CD4-positive, alpha-beta T cell (primary cell): ENCODE measurements at regions not wholly inside any gene's neighbourhood (a gene's known extent, or its start where the extent isn't known, plus 50 kb on each side); places are given as distances from the start of the nearest gene placed in this dataset.

ENCODE experiments used
- ATAC-seq: fragments of 200-7000 bp; cut with Tn5 transposase; one replicate; pipeline ENCODE4 v1.10.0; 2022; ENCODE audit warnings: mild to moderate bottlenecking; ENCODE audit not compliant: poor library complexity
- CTCF ChIA-PET: fragments of 350-600 bp; sonication (Branson Sonifier 250); formaldehyde crosslinking; loops from one replicate; lab custom pipeline; 2021; ENCODE audit warnings: antibody characterized with exemption, inconsistent platforms; lab: Charles Lee
- POLR2A ChIA-PET: fragments of 350-600 bp; sonication (Branson Sonifier 250); formaldehyde crosslinking; loops from one replicate; lab custom pipeline; 2021; ENCODE audit warnings: antibody characterized with exemption, inconsistent platforms; lab: Charles Lee
- DNase-seq, 14 experiments: peaks; one replicate each; pipeline ENCODE4 v3.0.0-alpha.2; 2013 to 2020; ENCODE audit warnings: mixed read lengths in 2 of 14
- H3K27ac ChIP-seq, 2 donors: one replicate each; pipeline versions ENCODE4 v1.5.1 to v1.7.0; 2013; ENCODE audit warnings: low read length in 2 of 2, low read depth in 1 of 2, mild to moderate bottlenecking in 1 of 2
- H3K27me3 ChIP-seq, 2 experiments: 1 replicate in 1 of 2; 2 replicates in 1 of 2; pipeline versions ENCODE4 v1.6.1 to v1.7.0; 2013; ENCODE audit warnings: low read length in 2 of 2, control low read depth in 1 of 2, mild to moderate bottlenecking in 1 of 2, moderate library complexity in 1 of 2; ENCODE audit not compliant: insufficient read depth in 2 of 2, control insufficient read depth in 1 of 2
- H3K36me3 ChIP-seq: one replicate; pipeline ENCODE4 v1.6.1; 2013; ENCODE audit warnings: low read length, control low read depth; ENCODE audit not compliant: insufficient read depth
- H3K4me1 ChIP-seq: one replicate; pipeline ENCODE4 v1.6.1; 2013; ENCODE audit warnings: low read length, control low read depth; ENCODE audit not compliant: insufficient read depth
- H3K4me3 ChIP-seq: one replicate; pipeline ENCODE4 v1.5.1; 2013; ENCODE audit warnings: mild to moderate bottlenecking, low read length, moderate library complexity
- H3K9me3 ChIP-seq, 2 experiments: 1 replicate in 1 of 2; 2 replicates in 1 of 2; pipeline versions ENCODE4 v1.6.1 to v1.7.0; 2013; ENCODE audit warnings: low read length in 2 of 2, mild to moderate bottlenecking in 2 of 2, control low read depth in 1 of 2, moderate library complexity in 1 of 2; ENCODE audit not compliant: control insufficient read depth in 1 of 2, insufficient read depth in 1 of 2
- H3K27ac Mint-ChIP-seq: one replicate; pipeline ENCODE4 v1.8.0; 2020; ENCODE audit warnings: mixed read lengths
- H3K27me3 Mint-ChIP-seq: one replicate; pipeline ENCODE4 v1.8.0; 2021; ENCODE audit warnings: mixed read lengths
- H3K36me3 Mint-ChIP-seq: one replicate; pipeline ENCODE4 v1.8.0; 2021; ENCODE audit warnings: low read depth, mixed read lengths
- H3K4me1 Mint-ChIP-seq: one replicate; pipeline ENCODE4 v1.8.0; 2021; ENCODE audit warnings: low read depth, mixed read lengths
- H3K4me3 Mint-ChIP-seq: one replicate; pipeline ENCODE4 v1.8.0; 2020; ENCODE audit warnings: mild to moderate bottlenecking, mixed read lengths
- H3K9me3 Mint-ChIP-seq: one replicate; pipeline ENCODE4 v1.8.0; 2020; ENCODE audit warnings: mixed read lengths
- CTCF ChIP-seq: fragments of 200-600 bp; IDR thresholded peaks from one replicate; pipeline ENCODE4 v1.8.0; 2022; ENCODE audit warnings: antibody characterized with exemption, mild to moderate bottlenecking
- intact Hi-C, 2 experiments: fragments of 100-400 bp; cut with DNase I in 1 of 2; cut with micrococcal nuclease in 1 of 2; formaldehyde crosslinking; loops; one replicate each; pipeline versions ENCODE4 v1.15.1 to v1.9.0; 2023 to 2025; cut with DNase I, micrococcal nuclease

- Histone ChIP-seq H3K27me3 (no peaks in the 10 kb centered on the region), H3K9me3 (no peaks in the 10 kb centered on the region), H3K4me3 (no peak overlapping the region), H3K36me3 (no peaks in the 10 kb centered on the region), H3K27ac (no peak overlapping the region), H3K4me1 (no peaks in the 10 kb centered on the region)
- intact Hi-C loops = no loop called here
- Mint-ChIP-seq H3K27me3 (peaks cover 7% of the 10 kb centered on the region), H3K4me3 (no peak overlapping the region), H3K9me3 (no peaks in the 10 kb centered on the region), H3K4me1 (no peaks in the 10 kb centered on the region), H3K36me3 (no peaks in the 10 kb centered on the region), H3K27ac (no peak overlapping the region)
- no peak for TF ChIP-seq CTCF
- ChIA-PET POLR2A (no interaction called here), CTCF (no interaction called here)
- DNase-seq = no peak
- no peak for ATAC-seq
These were observed 384.6 kb downstream of the ARL4A start for GRCh38 chr7:13072014-13072413.

GRCh38 chr7:13077466-13077865 lies 390.0 kb downstream of the ARL4A start:
- Histone ChIP-seq H3K4me3 (no peak overlapping the region), H3K36me3 (no peaks in the 10 kb centered on the region), H3K4me1 (no peaks in the 10 kb centered on the region), H3K9me3 (no peaks in the 10 kb centered on the region), H3K27me3 (no peaks in the 10 kb centered on the region), H3K27ac (no peak overlapping the region)
- ATAC-seq (no peak), DNase-seq (no peak)
- Mint-ChIP-seq H3K27me3 (peaks cover 7% of the 10 kb centered on the region), H3K27ac (no peak overlapping the region), H3K36me3 (no peaks in the 10 kb centered on the region), H3K4me1 (no peaks in the 10 kb centered on the region), H3K9me3 (no peaks in the 10 kb centered on the region), H3K4me3 (no peak overlapping the region)
- TF ChIP-seq CTCF = no peak
- CTCF ChIA-PET = no interaction called here
- POLR2A ChIA-PET = no interaction called here
- intact Hi-C loops = no loop called here

- TF ChIP-seq CTCF = no peak
- Histone ChIP-seq H3K36me3 (no peaks in the 10 kb centered on the region), H3K4me3 (no peak overlapping the region), H3K27me3 (no peaks in the 10 kb centered on the region), H3K9me3 (no peaks in the 10 kb centered on the region), H3K27ac (no peak overlapping the region), H3K4me1 (no peaks in the 10 kb centered on the region)
- no peaks in the 10 kb centered on the region for H3K9me3 Mint-ChIP-seq
- ChIA-PET POLR2A (no interaction called here), CTCF (no interaction called here)
- DNase-seq = no peak
- H3K27ac Mint-ChIP-seq = no peak overlapping the region
- H3K4me3 Mint-ChIP-seq = no peak overlapping the region
- no peaks in the 10 kb centered on the region for H3K36me3 Mint-ChIP-seq
- intact Hi-C loops = no loop called here
- H3K4me1 Mint-ChIP-seq = no peaks in the 10 kb centered on the region
- peaks cover 7% of the 10 kb centered on the region for H3K27me3 Mint-ChIP-seq
- ATAC-seq = no peak
These were observed 390.7 kb downstream of the ARL4A start for GRCh38 chr7:13078105-13078504.
